Activated CD8-positive, alpha-beta T cell treated with anti-CD3 and anti-CD28 coated beads for 36 hours (primary cell): ENCODE measurements at regions not wholly inside any gene's neighbourhood (a gene's known extent, or its start where the extent isn't known, plus 50 kb on each side); places are given as distances from the start of the nearest gene placed in this dataset.

Experiments used
- ATAC-seq: fragments of 200-7000 bp; cut with Tn5 transposase; one replicate; pipeline ENCODE4 v1.10.0; 2021; ENCODE audit warnings: mild to moderate bottlenecking, moderate library complexity
- CTCF ChIA-PET: fragments of 350-600 bp; sonication (Branson Sonifier 250); formaldehyde crosslinking; loops from one replicate; lab custom pipeline; 2021; ENCODE audit warnings: antibody characterized with exemption; lab: Charles Lee
- POLR2A ChIA-PET: fragments of 350-600 bp; sonication (Branson Sonifier 250); formaldehyde crosslinking; loops from one replicate; lab custom pipeline; 2021; ENCODE audit warnings: antibody characterized with exemption; lab: Charles Lee
- DNase-seq: peaks from one replicate; pipeline ENCODE4 v3.0.0-alpha.2; 2020
- H3K27ac Mint-ChIP-seq: one replicate; pipeline ENCODE4 v1.8.0; 2021; ENCODE audit warnings: mild to moderate bottlenecking, mixed read lengths
- H3K27me3 Mint-ChIP-seq: one replicate; pipeline ENCODE4 v1.8.0; 2021; ENCODE audit warnings: mixed read lengths
- H3K36me3 Mint-ChIP-seq: one replicate; pipeline ENCODE4 v1.8.0; 2021; ENCODE audit warnings: low read depth, mixed read lengths
- H3K4me1 Mint-ChIP-seq: one replicate; pipeline ENCODE4 v1.8.0; 2021; ENCODE audit warnings: low read depth, mixed read lengths
- H3K4me3 Mint-ChIP-seq: one replicate; pipeline ENCODE4 v1.8.0; 2021; ENCODE audit warnings: mild to moderate bottlenecking, moderate library complexity, mixed read lengths
- H3K9me3 Mint-ChIP-seq: one replicate; pipeline ENCODE4 v1.8.0; 2021; ENCODE audit warnings: mixed read lengths
- intact Hi-C: fragments of 100-400 bp; cut with micrococcal nuclease; formaldehyde crosslinking; loops from one replicate; pipeline ENCODE4 v1.10.0; 2022
- TF ChIP-seq, protein P1 (sequence below): fragments of 200-600 bp; IDR thresholded peaks from one replicate; pipeline ENCODE4 v1.8.0; 2022; ENCODE audit warnings: antibody characterized with exemption, mild to moderate bottlenecking

GRCh38 chr14:61608245-61609165 is 86.8 kb upstream of the HIF1A start:
- H3K36me3 Mint-ChIP-seq: no peaks in the 10 kb centered on the region
- CTCF ChIA-PET: interaction anchor here (0.8 to 2.9 kb wide), 5 partner anchors 8 to 83 kb away, joined by 3 to 22 read pairs (median 4); no protein-coding TSS in a partner anchor
- H3K4me1 Mint-ChIP-seq: peaks cover 9% of the 10 kb centered on the region
- TF ChIP-seq, protein P1, sequence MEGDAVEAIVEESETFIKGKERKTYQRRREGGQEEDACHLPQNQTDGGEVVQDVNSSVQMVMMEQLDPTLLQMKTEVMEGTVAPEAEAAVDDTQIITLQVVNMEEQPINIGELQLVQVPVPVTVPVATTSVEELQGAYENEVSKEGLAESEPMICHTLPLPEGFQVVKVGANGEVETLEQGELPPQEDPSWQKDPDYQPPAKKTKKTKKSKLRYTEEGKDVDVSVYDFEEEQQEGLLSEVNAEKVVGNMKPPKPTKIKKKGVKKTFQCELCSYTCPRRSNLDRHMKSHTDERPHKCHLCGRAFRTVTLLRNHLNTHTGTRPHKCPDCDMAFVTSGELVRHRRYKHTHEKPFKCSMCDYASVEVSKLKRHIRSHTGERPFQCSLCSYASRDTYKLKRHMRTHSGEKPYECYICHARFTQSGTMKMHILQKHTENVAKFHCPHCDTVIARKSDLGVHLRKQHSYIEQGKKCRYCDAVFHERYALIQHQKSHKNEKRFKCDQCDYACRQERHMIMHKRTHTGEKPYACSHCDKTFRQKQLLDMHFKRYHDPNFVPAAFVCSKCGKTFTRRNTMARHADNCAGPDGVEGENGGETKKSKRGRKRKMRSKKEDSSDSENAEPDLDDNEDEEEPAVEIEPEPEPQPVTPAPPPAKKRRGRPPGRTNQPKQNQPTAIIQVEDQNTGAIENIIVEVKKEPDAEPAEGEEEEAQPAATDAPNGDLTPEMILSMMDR: no peak
- ATAC-seq (no peak), DNase-seq (no peak)
- no peaks in the 10 kb centered on the region for H3K9me3 Mint-ChIP-seq
- POLR2A ChIA-PET: interaction anchor here (1.3 to 3.4 kb wide), 3 partner anchors 7 to 32 kb away, joined by 3 to 21 read pairs (median 5); no protein-coding TSS in a partner anchor
- H3K27ac Mint-ChIP-seq: no peak overlapping the region
- no peak overlapping the region for H3K4me3 Mint-ChIP-seq
- H3K27me3 Mint-ChIP-seq: peaks cover 2% of the 10 kb centered on the region
- intact Hi-C loops: no loop called here

- CTCF ChIA-PET: interaction anchor here (1.1 to 2.9 kb wide), 5 partner anchors 12 to 89 kb away, joined by 3 to 22 read pairs (median 4); no protein-coding TSS in a partner anchor
- no peak overlapping the region for H3K4me3 Mint-ChIP-seq
Observed at GRCh38 chr14:61609191-61609843, 86.0 kb upstream of the HIF1A start.

GRCh38 chr14:61609884-61610283 is 85.4 kb upstream of the HIF1A start:
- ATAC-seq: no peak
- H3K27me3 Mint-ChIP-seq: peaks cover 2% of the 10 kb centered on the region
- H3K36me3 Mint-ChIP-seq: no peaks in the 10 kb centered on the region
- no peak overlapping the region for H3K4me3 Mint-ChIP-seq
- ChIA-PET CTCF (interaction anchor here (1.2 to 2.9 kb wide), 3 partner anchors 13 to 89 kb away, joined by 3 to 22 read pairs (median 3); no protein-coding TSS in a partner anchor), POLR2A (interaction anchor here (3.4 kb wide), 1 partner anchor 13 kb away, joined by 21 read pairs; no protein-coding TSS in a partner anchor)
- H3K9me3 Mint-ChIP-seq: no peaks in the 10 kb centered on the region
- H3K4me1 Mint-ChIP-seq: peaks cover 7% of the 10 kb centered on the region
- DNase-seq: no peak
- H3K27ac Mint-ChIP-seq: no peak overlapping the region
- intact Hi-C loops: no loop called here
- TF ChIP-seq, protein P1: no peak

More at GRCh38 chr14:61609191-61609843, 86.0 kb upstream of the HIF1A start:
- Mint-ChIP-seq H3K27me3 (peaks cover 2% of the 10 kb centered on the region), H3K4me1 (peaks cover 7% of the 10 kb centered on the region), H3K36me3 (no peaks in the 10 kb centered on the region), H3K27ac (no peak overlapping the region), H3K9me3 (no peaks in the 10 kb centered on the region)
- no peak for ATAC-seq
- TF ChIP-seq, protein P1: no peak
- POLR2A ChIA-PET: interaction anchor here (1.3 to 3.4 kb wide), 2 partner anchors 13 to 31 kb away, joined by 3 to 21 read pairs; no protein-coding TSS in a partner anchor
- DNase-seq: no peak
- intact Hi-C loops: no loop called here

DNA sequence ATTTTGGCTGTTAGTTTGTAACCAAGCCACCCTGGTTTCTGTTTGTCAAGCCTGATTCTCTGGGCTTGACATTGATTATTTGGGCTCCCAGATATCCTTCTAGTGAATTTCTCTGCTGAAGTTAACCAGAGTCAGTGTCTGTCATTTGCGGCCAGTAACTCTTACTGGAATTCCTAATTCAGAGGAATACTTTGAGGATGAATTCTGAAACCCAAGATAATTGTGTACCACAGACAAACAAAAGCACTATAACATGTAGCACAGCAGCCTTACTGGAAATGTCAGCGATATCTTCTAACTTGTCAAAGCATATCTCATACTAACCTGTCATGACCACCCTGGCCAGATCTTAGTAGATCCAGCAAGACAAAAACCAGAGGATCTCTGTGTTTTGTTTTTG is 84.4 kb upstream of the HIF1A start:
- ChIA-PET POLR2A (no interaction called here), CTCF (no interaction called here)
- H3K27me3 Mint-ChIP-seq: no peaks in the 10 kb centered on the region
- H3K27ac Mint-ChIP-seq: no peak overlapping the region
- H3K4me3 Mint-ChIP-seq: no peak overlapping the region
- intact Hi-C loops: no loop called here
- ATAC-seq: no peak
- no peak for DNase-seq
- peaks cover 13% of the 10 kb centered on the region for H3K4me1 Mint-ChIP-seq
- H3K9me3 Mint-ChIP-seq: no peaks in the 10 kb centered on the region
- TF ChIP-seq, protein P1: no peak
- H3K36me3 Mint-ChIP-seq: no peaks in the 10 kb centered on the region
